ENCODE measurements at regions not wholly inside any gene's neighbourhood (a gene's known extent, or its start where the extent isn't known, plus 50 kb on each side); places are given as distances from the start of the nearest gene placed in this dataset.
"Not testable (repeated sequence)": the region's sequence is repeated elsewhere in the genome, so short reads cannot be mapped to it uniquely, and the experiment has no call there.

DNA sequence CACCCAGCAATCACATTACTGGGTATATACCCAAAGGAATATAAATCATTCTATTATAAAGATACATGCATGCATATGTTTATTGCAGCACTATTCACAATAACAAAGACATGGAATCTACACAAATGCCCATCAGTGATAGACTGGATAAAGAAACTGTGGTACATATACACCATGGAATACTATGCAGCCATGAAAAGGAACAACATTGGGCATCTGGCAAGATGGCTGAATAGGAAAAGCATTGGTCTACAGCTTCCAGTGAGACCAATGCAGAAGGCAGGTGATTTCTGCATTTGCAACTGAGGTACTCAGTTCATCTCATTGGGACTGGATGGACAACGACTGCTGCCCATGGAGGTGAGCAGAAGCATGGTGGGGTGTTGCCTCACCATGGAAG, 128.6 kb downstream of the FCRL5 start:
- H3K9me3 ChIP-seq (replicated peaks); H3K4me1 ChIP-seq (replicated peaks); H3K27me3 ChIP-seq (replicated peaks); H3K4me3 ChIP-seq; H3K36me3 ChIP-seq; H3K27ac ChIP-seq; DNase-seq (ENCODE audit: low read depth in 1 of 2, low spot score in 2 of 2): not testable (repeated sequence)

DNA sequence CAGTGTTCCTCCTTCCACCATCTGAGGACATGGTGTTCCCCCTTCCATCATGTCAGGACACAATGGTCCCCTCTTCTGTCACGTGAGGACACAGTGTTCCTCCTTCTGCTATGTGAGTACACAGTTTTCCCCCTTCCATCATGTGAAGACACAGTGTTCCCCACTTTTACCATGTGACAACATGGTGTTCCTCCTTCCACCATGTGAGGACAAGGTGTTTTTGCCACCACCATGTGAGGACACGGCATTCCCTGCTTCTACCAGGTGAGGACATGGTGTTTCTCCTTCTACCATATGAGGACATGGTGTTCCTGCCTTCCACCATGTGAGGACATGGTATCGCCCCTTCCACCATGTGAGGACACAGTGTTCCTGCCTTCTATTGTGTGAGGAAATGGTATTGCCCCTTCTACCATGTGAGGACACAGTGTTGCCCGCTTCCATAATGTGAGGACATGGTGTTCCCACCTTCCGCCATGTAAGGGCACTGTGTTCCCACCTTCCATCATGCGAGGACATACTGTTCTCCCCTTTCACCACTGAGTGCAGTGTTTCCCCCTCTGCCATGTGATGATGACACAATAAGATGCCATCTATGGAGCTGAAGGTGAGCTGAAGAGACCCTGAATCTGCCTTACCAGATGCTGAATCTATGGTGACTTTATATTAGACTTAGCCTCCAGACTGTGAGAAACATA, 132.3 kb downstream of the FCRL5 start:
- H3K27me3 ChIP-seq (replicated peaks), result peaks cover 5% of the 10 kb centered on the region; the same call in 1 of the 2 replicates
- no peak overlapping the region for H3K4me3 ChIP-seq

DNA sequence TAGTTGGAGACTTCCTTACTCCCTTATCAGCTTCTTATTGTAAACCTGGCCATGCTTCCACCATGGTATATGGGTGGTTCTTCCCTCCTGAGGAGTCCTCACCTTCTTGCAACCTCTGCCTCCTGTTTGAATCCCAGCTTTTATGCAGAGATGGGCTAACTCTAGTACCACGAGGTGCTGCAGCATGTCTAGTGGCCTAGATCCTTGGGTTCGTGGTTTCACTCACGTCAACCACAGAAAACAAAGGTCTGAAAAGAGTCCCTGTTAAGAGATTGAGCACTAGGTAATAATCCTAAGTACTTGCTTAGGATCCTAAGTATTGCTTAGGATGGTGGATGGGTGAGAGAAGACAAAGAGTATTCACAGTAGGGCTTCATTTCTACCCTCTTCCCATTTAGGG, 133.7 kb downstream of the FCRL5 start:
- H3K27me3 ChIP-seq (replicated peaks), result peaks cover 5% of the 10 kb centered on the region; the same call in 1 of the 2 replicates
- H3K9me3 ChIP-seq (replicated peaks), result no peaks in the 10 kb centered on the region
- no peak overlapping the region for H3K4me3 ChIP-seq
- H3K27ac ChIP-seq, result no peak overlapping the region
- no peaks in the 10 kb centered on the region for H3K36me3 ChIP-seq
- no peak for DNase-seq (ENCODE audit: low read depth in 1 of 2, low spot score in 2 of 2)
- no peaks in the 10 kb centered on the region for H3K4me1 ChIP-seq (replicated peaks)

More for the DNA sequence above, 132.3 kb downstream of the FCRL5 start:
- no peaks in the 10 kb centered on the region for H3K36me3 ChIP-seq
- H3K27ac ChIP-seq, result no peak overlapping the region
- H3K4me1 ChIP-seq (replicated peaks), result no peaks in the 10 kb centered on the region
- H3K9me3 ChIP-seq (replicated peaks), result no peaks in the 10 kb centered on the region
- DNase-seq (ENCODE audit: low read depth in 1 of 2, low spot score in 2 of 2), result no peak

DNA sequence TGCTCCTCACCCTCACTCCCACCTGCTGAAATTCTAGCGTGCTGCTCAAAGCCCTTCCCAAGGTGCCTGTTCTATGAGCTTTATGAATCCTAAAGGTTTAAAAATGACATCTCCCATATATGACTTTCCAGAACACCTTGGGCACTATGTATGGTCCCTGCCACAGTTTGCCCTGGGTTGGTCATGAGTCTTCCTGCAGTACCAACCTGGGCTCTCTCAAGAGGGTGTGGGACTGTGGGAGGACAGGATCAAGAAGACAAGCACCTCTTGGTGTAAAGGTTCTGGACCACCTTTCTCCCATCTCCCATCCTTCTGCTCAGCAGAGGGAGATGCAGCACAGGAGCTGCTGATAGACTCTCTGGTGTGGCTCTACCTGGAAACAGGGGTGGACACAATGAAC, 134.1 kb downstream of the FCRL5 start:
- DNase-seq (ENCODE audit: low read depth in 1 of 2, low spot score in 2 of 2), result no peak
- no peak overlapping the region for H3K27ac ChIP-seq
- H3K36me3 ChIP-seq, result no peaks in the 10 kb centered on the region
- peaks cover 5% of the 10 kb centered on the region; the same call in 1 of the 2 replicates for H3K27me3 ChIP-seq (replicated peaks)
- no peaks in the 10 kb centered on the region for H3K9me3 ChIP-seq (replicated peaks)
- H3K4me1 ChIP-seq (replicated peaks), result no peaks in the 10 kb centered on the region
- H3K4me3 ChIP-seq, result no peak overlapping the region

DNA sequence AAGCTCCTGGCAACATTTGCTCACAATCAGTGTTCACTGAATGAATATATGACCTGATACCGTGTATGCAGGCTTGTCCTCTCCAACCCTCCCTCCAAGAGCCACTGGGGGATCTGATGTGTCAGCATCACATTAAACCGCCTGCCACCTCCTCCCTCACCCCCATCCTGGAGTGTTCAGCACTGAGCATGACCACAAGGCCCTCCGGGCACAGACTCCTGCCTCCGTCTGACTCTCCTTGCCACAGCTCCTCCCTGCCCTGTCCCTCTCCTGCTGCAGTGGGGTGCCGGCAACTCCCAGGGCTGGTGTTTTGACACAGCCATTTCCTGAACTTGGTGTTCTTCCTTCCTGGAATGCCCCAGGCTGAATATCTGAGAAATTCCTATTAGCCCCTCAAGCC, 136.7 kb downstream of the FCRL5 start:
- Histone ChIP-seq H3K9me3 (replicated peaks) (no peaks in the 10 kb centered on the region), H3K4me3 (no peak overlapping the region), H3K4me1 (replicated peaks) (no peaks in the 10 kb centered on the region), H3K27me3 (replicated peaks) (no peaks in the 10 kb centered on the region), H3K36me3 (no peaks in the 10 kb centered on the region), H3K27ac (no peak overlapping the region)
- no peak for DNase-seq (ENCODE audit: low read depth in 1 of 2, low spot score in 2 of 2)

DNA sequence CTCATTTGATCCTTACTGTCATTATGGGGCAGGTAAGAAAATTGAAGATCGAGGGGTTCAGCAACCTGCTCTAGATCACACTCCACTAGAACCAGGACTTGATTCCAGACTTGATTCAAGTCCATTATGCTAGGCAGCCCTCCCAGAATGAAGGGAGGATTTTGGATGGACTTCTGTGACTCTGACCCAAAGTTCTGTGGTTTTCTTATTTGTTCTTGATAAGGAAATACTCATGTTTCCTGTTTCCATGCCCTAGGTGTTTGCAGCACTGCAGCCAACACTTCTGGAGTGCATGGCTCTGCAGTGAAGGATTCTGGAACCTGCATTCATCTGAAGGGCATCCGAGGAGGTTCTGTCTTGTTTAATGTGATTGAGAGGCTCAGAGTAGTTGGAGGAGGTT, 140.0 kb downstream of the FCRL5 start:
- Histone ChIP-seq H3K36me3 (no peaks in the 10 kb centered on the region), H3K4me1 (replicated peaks) (no peaks in the 10 kb centered on the region), H3K9me3 (replicated peaks) (no peaks in the 10 kb centered on the region), H3K4me3 (no peak overlapping the region), H3K27me3 (replicated peaks) (no peaks in the 10 kb centered on the region), H3K27ac (no peak overlapping the region)
- no peak for DNase-seq (ENCODE audit: low read depth in 1 of 2, low spot score in 2 of 2)

DNA sequence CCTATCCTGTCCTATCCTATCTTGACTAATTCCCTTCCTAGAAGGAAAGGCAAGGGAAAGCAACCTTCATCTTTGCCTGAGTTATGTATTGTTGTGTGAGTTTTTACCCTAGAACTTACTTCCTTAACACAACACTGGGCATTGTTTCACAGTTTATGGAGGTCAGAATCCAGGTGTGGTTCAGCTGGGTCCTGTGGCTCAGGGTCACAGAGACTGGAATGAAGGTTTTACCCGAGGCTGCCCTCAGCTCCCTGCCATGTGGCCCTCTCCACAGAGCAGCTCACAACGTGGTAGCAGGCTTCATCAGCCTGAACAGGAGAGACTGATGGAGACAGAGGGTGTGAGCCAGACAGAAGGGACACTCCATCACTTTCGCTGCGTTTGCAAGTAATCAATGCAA, 140.5 kb downstream of the FCRL5 start:
- no peak for DNase-seq (ENCODE audit: low read depth in 1 of 2, low spot score in 2 of 2)
- H3K27ac ChIP-seq, result no peak overlapping the region
- no peaks in the 10 kb centered on the region for H3K36me3 ChIP-seq
- H3K9me3 ChIP-seq (replicated peaks), result no peaks in the 10 kb centered on the region
- H3K4me1 ChIP-seq (replicated peaks), result no peaks in the 10 kb centered on the region
- H3K27me3 ChIP-seq (replicated peaks), result no peaks in the 10 kb centered on the region
- no peak overlapping the region for H3K4me3 ChIP-seq

DNA sequence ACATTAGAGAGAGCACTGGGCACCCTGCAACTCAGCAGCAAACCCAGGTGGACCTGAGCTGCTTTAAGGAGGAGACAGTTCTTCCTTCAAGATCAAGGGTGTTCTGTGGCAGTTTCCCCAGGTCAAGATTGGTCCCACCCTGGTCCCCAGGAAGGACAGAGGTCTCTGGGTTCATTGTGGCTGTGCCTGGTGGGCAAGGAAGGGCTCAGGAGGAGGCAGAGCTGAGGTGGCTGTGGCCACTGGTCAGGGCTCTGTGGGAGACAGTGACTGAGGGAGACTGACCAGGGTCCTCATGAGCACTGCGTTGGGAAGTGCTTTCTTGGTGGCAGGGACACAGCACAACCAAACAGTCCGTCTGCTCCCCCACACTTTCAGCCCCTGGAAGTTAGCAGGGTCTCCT, 141.3 kb downstream of the FCRL5 start:
- no peaks in the 10 kb centered on the region for H3K9me3 ChIP-seq (replicated peaks)
- no peak for DNase-seq (ENCODE audit: low read depth in 1 of 2, low spot score in 2 of 2)
- no peak overlapping the region for H3K27ac ChIP-seq
- no peaks in the 10 kb centered on the region for H3K4me1 ChIP-seq (replicated peaks)
- H3K4me3 ChIP-seq, result no peak overlapping the region
- no peaks in the 10 kb centered on the region for H3K36me3 ChIP-seq
- H3K27me3 ChIP-seq (replicated peaks), result no peaks in the 10 kb centered on the region

DNA sequence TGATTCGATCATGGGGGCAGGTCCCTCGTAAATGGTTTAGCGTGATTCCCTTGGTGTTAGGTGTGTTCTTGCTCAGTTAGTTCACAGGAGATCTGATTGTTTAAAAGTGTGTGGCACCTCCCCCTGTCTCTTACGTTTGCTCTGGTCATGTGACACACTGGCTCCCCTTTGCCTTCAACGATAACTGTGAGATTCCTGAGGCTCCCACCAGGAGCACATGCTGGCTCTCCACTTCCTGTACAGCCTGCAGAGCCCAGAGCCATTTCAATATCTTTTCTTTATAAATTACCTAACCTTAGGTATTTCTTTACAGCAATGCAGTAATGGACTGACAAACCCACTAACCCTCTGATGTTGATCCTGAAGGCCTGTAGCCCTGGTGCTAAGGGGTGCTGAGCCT, 141.9 kb downstream of the FCRL5 start:
- H3K36me3 ChIP-seq, result no peaks in the 10 kb centered on the region
- H3K27me3 ChIP-seq (replicated peaks), result no peaks in the 10 kb centered on the region
- no peak overlapping the region for H3K27ac ChIP-seq
- H3K4me1 ChIP-seq (replicated peaks), result no peaks in the 10 kb centered on the region
- DNase-seq (ENCODE audit: low read depth in 1 of 2, low spot score in 2 of 2), result no peak
- no peak overlapping the region for H3K4me3 ChIP-seq
- H3K9me3 ChIP-seq (replicated peaks), result no peaks in the 10 kb centered on the region

DNA sequence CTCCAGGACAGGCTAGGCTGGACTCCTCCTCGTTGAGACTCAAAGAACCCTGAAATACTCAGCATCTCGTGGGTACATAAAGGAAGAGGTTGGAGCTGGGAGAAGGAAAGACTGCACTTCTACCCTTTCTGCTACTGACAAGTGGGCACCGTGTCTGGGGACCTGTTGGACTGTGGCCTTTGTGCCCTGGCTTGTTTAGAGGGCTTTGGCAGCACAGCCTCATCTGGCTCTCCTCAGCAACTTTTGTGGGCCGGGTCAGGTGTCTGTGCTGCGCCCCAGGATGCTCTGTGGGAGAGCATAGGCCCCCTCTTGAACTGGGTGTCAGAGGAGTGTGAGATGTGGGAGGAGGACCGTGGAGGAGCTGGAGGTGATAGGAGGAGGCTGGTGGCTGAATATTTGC, 142.4 kb downstream of the FCRL5 start:
- Histone ChIP-seq H3K27me3 (replicated peaks) (no peaks in the 10 kb centered on the region), H3K4me3 (no peak overlapping the region), H3K36me3 (no peaks in the 10 kb centered on the region), H3K4me1 (replicated peaks) (no peaks in the 10 kb centered on the region), H3K9me3 (replicated peaks) (no peaks in the 10 kb centered on the region), H3K27ac (no peak overlapping the region)
- no peak for DNase-seq (ENCODE audit: low read depth in 1 of 2, low spot score in 2 of 2)

DNA sequence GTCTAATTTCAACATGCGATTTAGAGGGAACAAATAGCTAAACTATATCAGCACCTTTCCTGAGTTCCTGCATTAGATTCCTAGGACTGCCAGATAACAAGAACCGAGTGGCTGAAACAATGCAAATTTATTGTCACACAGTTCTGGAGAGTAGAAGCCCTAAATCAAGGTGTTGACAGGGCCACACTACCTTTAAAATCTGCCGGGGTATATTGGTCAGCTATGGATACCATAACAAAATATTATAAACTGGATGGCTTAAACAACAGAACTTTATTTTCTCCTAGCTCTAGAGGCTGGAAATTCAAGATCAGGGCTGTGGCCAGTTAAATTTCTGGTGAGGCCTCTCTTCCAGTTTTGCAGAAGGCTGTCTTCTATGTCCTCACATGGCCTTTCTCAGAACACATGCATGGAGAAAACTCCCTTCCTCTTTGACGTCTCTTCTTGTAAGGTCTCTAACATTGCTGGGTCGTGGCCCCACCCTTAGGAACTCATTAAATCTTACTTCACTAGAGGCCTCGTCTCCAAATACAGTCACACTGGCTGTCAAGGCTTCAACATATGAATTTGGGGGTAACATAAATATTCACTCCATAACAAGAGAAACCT, 144.3 kb downstream of the FCRL5 start:
- Histone ChIP-seq H3K27ac (no peak overlapping the region), H3K36me3 (no peaks in the 10 kb centered on the region), H3K27me3 (replicated peaks) (no peaks in the 10 kb centered on the region), H3K4me1 (replicated peaks) (no peaks in the 10 kb centered on the region), H3K9me3 (replicated peaks) (no peaks in the 10 kb centered on the region), H3K4me3 (no peak overlapping the region)
- DNase-seq (ENCODE audit: low read depth in 1 of 2, low spot score in 2 of 2), result no peak

DNA sequence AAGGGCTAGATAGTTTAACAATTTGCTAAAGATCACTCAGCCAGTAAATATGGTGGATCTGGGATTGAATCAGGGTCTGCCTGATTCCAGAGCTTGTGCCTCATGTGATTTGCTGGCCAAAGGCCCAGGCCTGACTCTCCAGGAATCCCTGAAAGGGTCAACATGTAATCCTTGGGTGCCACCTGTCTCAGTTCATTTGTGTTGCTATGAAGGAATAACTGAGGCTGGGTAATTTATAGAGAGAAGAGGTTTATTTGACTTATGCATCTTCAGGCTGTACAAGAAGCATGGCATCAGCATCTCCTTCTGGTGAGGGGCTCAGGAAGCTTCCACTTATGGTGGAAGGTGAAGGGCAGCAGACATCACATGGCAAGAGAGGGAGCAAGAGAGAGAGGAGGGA, 144.9 kb downstream of the FCRL5 start:
- Histone ChIP-seq H3K36me3 (no peaks in the 10 kb centered on the region), H3K9me3 (replicated peaks) (no peaks in the 10 kb centered on the region), H3K4me1 (replicated peaks) (no peaks in the 10 kb centered on the region), H3K27ac (no peak overlapping the region), H3K27me3 (replicated peaks) (no peaks in the 10 kb centered on the region), H3K4me3 (no peak overlapping the region)
- no peak for DNase-seq (ENCODE audit: low read depth in 1 of 2, low spot score in 2 of 2)

DNA sequence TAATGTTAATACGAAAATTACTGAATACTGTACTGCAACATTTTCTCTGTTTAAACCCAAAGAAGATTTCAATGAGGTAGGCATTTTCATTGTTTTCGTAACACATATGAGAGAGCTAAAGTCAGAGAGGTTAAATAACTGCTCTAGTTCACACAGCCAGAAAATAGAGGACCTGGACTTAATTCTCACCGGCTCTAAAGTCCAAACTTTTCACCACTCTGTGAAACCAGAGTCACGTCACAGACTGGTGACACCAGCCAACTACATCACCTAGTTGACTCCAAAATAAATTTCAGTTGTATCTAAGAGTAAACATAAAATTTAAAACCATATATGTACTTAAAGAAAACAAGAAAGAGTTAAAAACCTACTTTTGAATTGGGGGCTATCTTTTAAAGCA, 146.7 kb downstream of the FCRL5 start:
- H3K27ac ChIP-seq, result no peak overlapping the region
- H3K36me3 ChIP-seq, result no peaks in the 10 kb centered on the region
- H3K4me3 ChIP-seq, result no peak overlapping the region
- no peaks in the 10 kb centered on the region for H3K4me1 ChIP-seq (replicated peaks)
- no peaks in the 10 kb centered on the region for H3K27me3 ChIP-seq (replicated peaks)
- no peak for DNase-seq (ENCODE audit: low read depth in 1 of 2, low spot score in 2 of 2)
- H3K9me3 ChIP-seq (replicated peaks), result no peaks in the 10 kb centered on the region

DNA sequence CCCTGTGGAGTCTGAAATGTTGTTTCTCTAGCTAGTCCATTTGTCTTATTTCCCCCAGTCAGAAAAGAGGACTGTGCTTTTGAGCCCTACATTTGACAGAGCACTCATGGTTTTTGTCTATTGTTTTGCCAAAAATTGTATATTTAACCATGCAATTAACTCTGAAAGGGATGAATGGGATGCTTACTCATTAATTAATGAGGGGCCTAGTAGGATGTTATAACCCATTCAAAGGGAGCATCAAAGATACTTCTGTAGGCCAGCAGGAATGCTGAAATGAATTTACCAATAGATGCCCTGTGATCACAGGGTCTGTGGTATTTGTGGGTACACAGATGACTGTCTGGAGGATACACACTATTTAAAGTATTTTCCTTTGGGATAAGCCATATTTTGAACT, 147.7 kb downstream of the FCRL5 start:
- Histone ChIP-seq H3K4me3 (no peak overlapping the region), H3K4me1 (replicated peaks) (no peaks in the 10 kb centered on the region), H3K27me3 (replicated peaks) (no peaks in the 10 kb centered on the region), H3K9me3 (replicated peaks) (no peaks in the 10 kb centered on the region), H3K36me3 (no peaks in the 10 kb centered on the region), H3K27ac (no peak overlapping the region)
- DNase-seq (ENCODE audit: low read depth in 1 of 2, low spot score in 2 of 2), result no peak

DNA sequence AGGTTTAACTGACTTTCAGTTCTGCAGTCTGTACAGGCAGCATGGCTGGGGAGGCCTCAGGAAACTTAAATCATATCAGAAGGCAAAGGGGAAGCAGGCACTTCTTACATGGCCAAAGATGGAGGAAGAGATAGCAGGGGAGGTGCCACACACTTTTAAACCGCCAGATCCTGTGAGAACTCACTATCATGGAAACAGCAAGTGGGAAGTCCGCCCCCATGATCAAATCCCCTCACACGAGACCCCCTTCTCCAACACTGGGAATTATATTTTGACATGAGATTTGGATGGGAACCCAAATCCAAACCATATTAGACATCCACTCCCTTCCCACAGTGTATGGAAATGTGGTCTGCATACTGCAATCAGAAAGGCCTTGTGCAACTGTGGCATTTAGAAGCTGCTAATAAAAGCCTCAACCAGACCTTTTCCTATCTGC, 148.2 kb downstream of the FCRL5 start:
- no peaks in the 10 kb centered on the region for H3K27me3 ChIP-seq (replicated peaks)
- H3K36me3 ChIP-seq, result no peaks in the 10 kb centered on the region
- H3K9me3 ChIP-seq (replicated peaks), result no peaks in the 10 kb centered on the region
- no peak overlapping the region for H3K4me3 ChIP-seq
- DNase-seq (ENCODE audit: low read depth in 1 of 2, low spot score in 2 of 2), result no peak
- no peak overlapping the region for H3K27ac ChIP-seq
- no peaks in the 10 kb centered on the region for H3K4me1 ChIP-seq (replicated peaks)
